ENCODE measurements at regions not wholly inside any gene's neighbourhood (a gene's known extent, or its start where the extent isn't known, plus 50 kb on each side); places are given as distances from the start of the nearest gene placed in this dataset.

DNA sequence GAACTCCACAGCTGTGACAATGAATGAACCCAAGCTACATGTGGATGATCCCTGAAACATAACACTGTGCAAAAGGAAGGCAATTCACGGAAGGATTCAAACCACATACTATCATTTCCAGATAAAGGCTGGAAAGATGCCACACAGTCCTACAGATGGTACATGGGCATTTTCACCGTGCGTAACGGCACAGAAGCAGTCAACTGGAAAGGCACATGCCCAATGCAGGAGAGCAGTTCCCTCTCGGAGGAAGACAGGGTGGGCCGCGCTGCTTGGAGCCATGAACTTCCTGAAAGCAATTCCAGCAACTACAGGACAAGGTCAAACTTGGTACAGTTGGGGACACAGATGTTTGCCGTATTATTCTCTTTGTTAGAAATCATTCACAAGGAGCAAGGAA, 103.7 kb downstream of the SHANK2 start:
- Histone ChIP-seq H3K36me3 (ENCODE audit: control insufficient read depth, insufficient read depth, low read length) (peaks cover 5% of the 10 kb centered on the region), H3K4me1 (ENCODE audit: control insufficient read depth, insufficient read depth, low read length) (peaks cover 3% of the 10 kb centered on the region), H3K27me3 (ENCODE audit: control insufficient read depth, insufficient read depth, low read length) (no peaks in the 10 kb centered on the region), H3K9me3 (ENCODE audit: control insufficient read depth, insufficient read depth, low read length) (no peaks in the 10 kb centered on the region), H3K4me3 (ENCODE audit: low read depth, low read length) (no peak overlapping the region), H3K9ac (ENCODE audit: low read depth, low read length) (no peak overlapping the region)

DNA sequence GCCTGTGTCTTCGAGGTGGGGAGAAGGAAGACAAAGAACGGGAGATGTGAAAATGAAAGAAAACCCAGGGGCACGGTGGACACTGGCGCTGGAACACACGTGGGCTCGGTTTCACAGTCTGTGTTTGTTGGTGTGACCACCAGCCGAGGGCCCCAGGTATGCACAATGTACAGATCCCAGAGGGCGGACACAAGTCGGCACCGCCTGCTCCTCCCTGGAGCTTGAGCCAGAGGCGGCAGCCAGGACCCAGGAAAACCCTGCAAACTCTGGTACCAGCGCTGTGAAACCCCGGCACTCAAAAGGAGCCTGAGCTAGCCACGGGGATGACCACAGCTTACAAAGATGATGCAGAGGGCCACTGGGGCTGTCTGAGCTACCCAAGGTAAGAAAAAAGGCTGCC, 105.0 kb downstream of the SHANK2 start:
- Histone ChIP-seq H3K4me3 (ENCODE audit: low read depth, low read length) (no peak overlapping the region), H3K9me3 (ENCODE audit: control insufficient read depth, insufficient read depth, low read length) (no peaks in the 10 kb centered on the region), H3K27me3 (ENCODE audit: control insufficient read depth, insufficient read depth, low read length) (no peaks in the 10 kb centered on the region), H3K4me1 (ENCODE audit: control insufficient read depth, insufficient read depth, low read length) (no peaks in the 10 kb centered on the region), H3K36me3 (ENCODE audit: control insufficient read depth, insufficient read depth, low read length) (peaks cover 5% of the 10 kb centered on the region), H3K9ac (ENCODE audit: low read depth, low read length) (no peak overlapping the region)

DNA sequence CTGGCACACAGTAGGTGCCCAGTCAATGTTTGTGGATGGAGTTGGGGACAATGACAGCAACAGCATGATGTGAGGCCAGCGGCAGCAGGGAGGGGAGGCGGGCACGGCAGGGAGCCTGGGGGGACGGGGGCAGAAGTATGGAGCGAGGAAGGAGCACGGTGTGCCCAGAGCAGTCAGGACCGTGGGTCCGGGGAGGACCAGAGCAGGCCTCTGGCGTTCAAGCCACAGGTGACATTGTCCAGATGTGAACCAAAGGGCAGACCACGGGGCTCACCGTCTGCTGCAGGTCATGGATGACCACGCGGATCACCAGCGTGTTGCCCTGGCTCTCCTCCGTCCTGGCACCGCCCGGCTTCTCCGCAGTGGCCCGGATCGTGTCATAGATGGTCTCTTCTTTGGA, 105.5 kb downstream of the SHANK2 start:
- Histone ChIP-seq H3K36me3 (ENCODE audit: control insufficient read depth, insufficient read depth, low read length) (peaks cover 5% of the 10 kb centered on the region), H3K9ac (ENCODE audit: low read depth, low read length) (no peak overlapping the region), H3K4me3 (ENCODE audit: low read depth, low read length) (no peak overlapping the region), H3K4me1 (ENCODE audit: control insufficient read depth, insufficient read depth, low read length) (no peaks in the 10 kb centered on the region), H3K9me3 (ENCODE audit: control insufficient read depth, insufficient read depth, low read length) (no peaks in the 10 kb centered on the region), H3K27me3 (ENCODE audit: control insufficient read depth, insufficient read depth, low read length) (no peaks in the 10 kb centered on the region)

DNA sequence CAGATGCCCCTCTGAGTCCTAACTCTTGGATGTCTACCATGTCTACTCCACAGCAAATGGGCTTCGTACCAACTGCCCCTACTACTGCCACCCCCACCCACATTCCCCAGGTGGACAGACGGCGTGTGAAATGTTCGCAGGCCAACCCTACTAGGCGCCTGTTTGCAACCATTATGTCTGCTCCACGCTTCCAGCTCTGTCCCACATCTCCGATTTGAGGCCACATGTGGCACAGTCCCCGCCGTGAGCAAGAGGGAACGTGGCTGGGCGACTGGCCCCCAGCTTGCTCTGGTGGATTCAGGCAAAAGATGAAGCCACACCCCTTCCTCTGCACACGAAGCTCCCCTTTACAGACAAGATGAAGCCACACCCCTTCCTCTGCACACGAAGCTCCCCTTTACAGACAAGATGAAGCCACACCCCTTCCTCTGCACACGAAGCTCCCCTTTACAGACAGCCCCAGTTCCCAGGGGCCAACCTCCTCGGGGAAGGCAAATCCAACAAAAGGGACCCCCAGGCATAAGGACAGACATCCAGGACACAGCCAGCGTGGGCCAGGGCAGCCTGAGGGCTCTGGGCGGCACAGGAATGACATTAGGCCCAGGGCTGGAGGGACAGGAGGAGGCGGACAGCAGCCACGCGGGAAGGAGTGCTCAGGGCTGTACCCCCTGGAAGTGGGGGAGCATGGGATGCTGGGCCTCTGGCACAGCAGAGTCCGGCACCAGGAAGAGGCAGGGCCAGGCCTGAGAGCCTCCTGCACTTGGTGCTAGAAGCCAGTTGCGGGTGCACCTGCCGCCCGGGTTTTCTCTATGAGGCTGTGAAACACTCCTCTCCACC, 106.2 kb downstream of the SHANK2 start:
- Histone ChIP-seq H3K27me3 (ENCODE audit: control insufficient read depth, insufficient read depth, low read length) (no peaks in the 10 kb centered on the region), H3K4me3 (ENCODE audit: low read depth, low read length) (no peak overlapping the region), H3K36me3 (ENCODE audit: control insufficient read depth, insufficient read depth, low read length) (peaks cover 5% of the 10 kb centered on the region), H3K9ac (ENCODE audit: low read depth, low read length) (no peak overlapping the region), H3K4me1 (ENCODE audit: control insufficient read depth, insufficient read depth, low read length) (no peaks in the 10 kb centered on the region), H3K9me3 (ENCODE audit: control insufficient read depth, insufficient read depth, low read length) (no peaks in the 10 kb centered on the region)

DNA sequence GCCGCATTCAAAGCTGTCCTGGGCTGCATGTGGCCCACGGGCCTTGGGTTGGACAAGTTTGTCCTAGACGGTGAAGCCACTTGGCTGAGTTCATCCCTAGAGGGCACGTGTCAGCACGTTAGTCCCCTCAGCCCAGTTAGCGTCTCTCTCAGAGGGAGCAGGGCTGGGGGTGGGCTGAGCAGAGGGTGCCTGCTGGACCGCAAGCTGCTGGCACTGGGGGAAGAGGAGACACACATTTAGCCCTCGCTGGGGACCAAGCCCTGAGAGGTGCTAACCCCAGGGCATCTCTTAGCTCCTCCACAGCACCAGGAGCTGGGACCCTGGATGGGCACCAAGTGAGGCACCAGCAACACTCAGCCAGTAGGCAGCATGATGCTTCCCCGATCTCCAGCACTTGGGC, 107.0 kb downstream of the SHANK2 start:
- peaks cover 5% of the 10 kb centered on the region for H3K36me3 ChIP-seq (ENCODE audit: control insufficient read depth, insufficient read depth, low read length)

GRCh38 chr11:71144736-71145135, 107.6 kb downstream of the SHANK2 start:
- Histone ChIP-seq H3K27me3 (ENCODE audit: control insufficient read depth, insufficient read depth, low read length) (no peaks in the 10 kb centered on the region), H3K9ac (ENCODE audit: low read depth, low read length) (no peak overlapping the region), H3K36me3 (ENCODE audit: control insufficient read depth, insufficient read depth, low read length) (peaks cover 8% of the 10 kb centered on the region), H3K9me3 (ENCODE audit: control insufficient read depth, insufficient read depth, low read length) (no peaks in the 10 kb centered on the region), H3K4me1 (ENCODE audit: control insufficient read depth, insufficient read depth, low read length) (no peaks in the 10 kb centered on the region), H3K4me3 (ENCODE audit: low read depth, low read length) (no peak overlapping the region)

More for the DNA sequence above, 107.0 kb downstream of the SHANK2 start:
- H3K9ac ChIP-seq (ENCODE audit: low read depth, low read length) = no peak overlapping the region
- H3K9me3 ChIP-seq (ENCODE audit: control insufficient read depth, insufficient read depth, low read length) = no peaks in the 10 kb centered on the region
- no peaks in the 10 kb centered on the region for H3K4me1 ChIP-seq (ENCODE audit: control insufficient read depth, insufficient read depth, low read length)
- H3K27me3 ChIP-seq (ENCODE audit: control insufficient read depth, insufficient read depth, low read length) = no peaks in the 10 kb centered on the region
- H3K4me3 ChIP-seq (ENCODE audit: low read depth, low read length) = no peak overlapping the region

GRCh38 chr11:71144010-71144409, 108.4 kb downstream of the SHANK2 start:
- Histone ChIP-seq H3K4me1 (ENCODE audit: control insufficient read depth, insufficient read depth, low read length) (no peaks in the 10 kb centered on the region), H3K36me3 (ENCODE audit: control insufficient read depth, insufficient read depth, low read length) (peaks cover 9% of the 10 kb centered on the region)

DNA sequence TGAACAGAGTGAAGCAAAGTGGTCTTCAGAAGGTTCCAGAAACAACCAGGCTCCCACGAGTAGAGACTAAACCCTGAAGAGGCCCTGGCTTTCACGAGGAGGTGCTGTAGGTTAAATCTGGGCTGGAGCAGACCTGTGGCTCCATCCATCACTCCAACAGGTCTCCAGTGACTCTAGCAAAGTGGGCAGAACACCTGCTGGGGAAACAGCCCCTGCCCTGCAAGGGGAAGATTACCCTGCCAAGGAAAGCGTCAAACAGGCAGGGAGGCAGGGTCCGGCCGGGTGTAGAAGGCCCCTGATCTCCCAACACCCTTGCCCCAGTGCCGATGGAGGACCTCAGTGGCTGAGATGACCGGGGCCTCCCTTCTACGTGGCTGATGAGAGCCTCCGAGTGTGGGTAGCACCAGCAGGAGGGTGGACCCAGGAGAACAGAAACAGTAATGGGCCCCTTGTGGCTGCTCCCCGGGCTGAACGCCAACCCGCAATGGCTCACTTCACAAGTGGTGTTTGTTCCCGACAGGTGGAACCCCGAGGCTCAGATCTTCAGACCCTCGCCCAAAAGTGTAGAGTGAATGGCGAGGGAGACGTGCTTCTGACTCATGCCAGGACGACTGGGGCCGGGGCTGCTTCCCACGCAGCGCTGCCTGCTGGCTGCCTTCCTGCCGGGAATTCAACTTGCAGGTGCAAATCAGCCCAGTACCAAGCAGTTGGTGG, 112.0 kb downstream of the SHANK2 start:
- Histone ChIP-seq H3K27me3 (ENCODE audit: control insufficient read depth, insufficient read depth, low read length) (no peaks in the 10 kb centered on the region), H3K4me1 (ENCODE audit: control insufficient read depth, insufficient read depth, low read length) (no peaks in the 10 kb centered on the region), H3K36me3 (ENCODE audit: control insufficient read depth, insufficient read depth, low read length) (peaks cover 6% of the 10 kb centered on the region), H3K4me3 (ENCODE audit: low read depth, low read length) (no peak overlapping the region), H3K9ac (ENCODE audit: low read depth, low read length) (no peak overlapping the region), H3K9me3 (ENCODE audit: control insufficient read depth, insufficient read depth, low read length) (no peaks in the 10 kb centered on the region)

More at GRCh38 chr11:71144010-71144409, 108.4 kb downstream of the SHANK2 start:
- H3K9ac ChIP-seq (ENCODE audit: low read depth, low read length) = no peak overlapping the region
- no peak overlapping the region for H3K4me3 ChIP-seq (ENCODE audit: low read depth, low read length)
- no peaks in the 10 kb centered on the region for H3K9me3 ChIP-seq (ENCODE audit: control insufficient read depth, insufficient read depth, low read length)
- H3K27me3 ChIP-seq (ENCODE audit: control insufficient read depth, insufficient read depth, low read length) = no peaks in the 10 kb centered on the region

DNA sequence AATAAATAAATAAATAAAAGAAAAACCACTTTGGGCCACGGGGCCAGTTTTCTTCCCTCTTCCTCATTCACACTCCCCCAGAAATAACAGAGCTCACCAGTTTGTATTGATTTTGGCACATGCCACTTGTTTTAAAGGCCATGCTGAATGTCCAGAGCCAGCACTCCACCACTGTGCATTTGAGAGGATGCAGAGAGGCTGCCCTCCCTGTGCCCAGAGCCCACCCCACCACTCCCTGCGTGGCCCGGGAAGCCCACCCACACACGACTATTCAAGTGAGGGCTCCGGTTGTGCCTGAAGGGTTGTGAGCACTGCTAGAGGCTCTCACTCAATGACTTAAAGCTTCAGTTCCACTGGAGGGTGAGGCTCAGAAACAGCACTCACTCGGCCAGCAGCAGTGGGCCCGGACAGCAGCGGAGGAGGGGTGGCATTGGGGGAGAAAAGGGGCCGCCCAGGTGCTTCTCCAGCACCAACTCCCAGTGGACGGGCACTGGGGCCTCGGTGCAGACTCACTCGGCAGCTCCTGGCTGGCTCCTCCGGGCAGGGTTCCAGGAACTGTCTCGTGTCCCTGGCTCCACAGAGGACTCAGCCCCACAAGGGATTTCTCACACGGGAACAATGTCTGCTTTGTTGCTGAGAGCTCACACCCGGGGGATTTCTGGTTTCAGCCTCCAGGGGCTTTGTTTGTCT, 112.7 kb downstream of the SHANK2 start:
- Histone ChIP-seq H3K27me3 (ENCODE audit: control insufficient read depth, insufficient read depth, low read length) (no peaks in the 10 kb centered on the region), H3K36me3 (ENCODE audit: control insufficient read depth, insufficient read depth, low read length) (peaks cover 6% of the 10 kb centered on the region), H3K4me3 (ENCODE audit: low read depth, low read length) (no peak overlapping the region), H3K9me3 (ENCODE audit: control insufficient read depth, insufficient read depth, low read length) (no peaks in the 10 kb centered on the region), H3K4me1 (ENCODE audit: control insufficient read depth, insufficient read depth, low read length) (no peaks in the 10 kb centered on the region), H3K9ac (ENCODE audit: low read depth, low read length) (no peak overlapping the region)

DNA sequence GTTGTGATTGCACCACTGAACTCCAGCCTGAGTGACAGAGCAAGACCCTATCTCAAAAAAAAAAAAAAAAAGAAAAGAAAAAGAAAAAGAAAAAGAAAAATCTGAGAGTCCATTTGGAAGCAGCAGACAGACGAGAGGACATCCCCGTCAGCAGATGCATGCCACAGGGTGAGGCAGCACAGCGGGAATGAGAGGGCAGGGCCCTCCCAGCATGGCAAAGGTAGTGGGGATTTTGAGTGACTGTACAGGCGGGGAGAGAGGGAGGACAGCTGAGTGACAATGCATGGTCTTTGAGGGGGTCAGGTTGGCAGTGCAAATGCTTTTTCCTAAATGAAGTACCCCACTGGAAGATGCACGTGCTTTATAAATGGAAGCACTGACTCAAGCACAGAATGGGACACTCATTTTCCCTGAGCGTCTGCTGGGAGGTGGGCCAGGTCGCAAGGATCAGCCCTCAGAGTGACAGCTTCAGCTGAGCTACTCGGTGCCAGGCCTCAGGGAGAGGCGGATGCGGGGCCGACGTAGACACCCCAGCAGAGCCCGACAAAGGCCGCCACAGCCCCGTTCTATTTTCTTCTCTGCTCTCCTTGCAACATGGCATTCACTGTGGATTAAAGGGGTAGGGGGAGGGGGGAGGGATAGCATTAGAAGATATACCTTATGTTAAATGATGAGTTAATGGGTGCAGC, 113.5 kb downstream of the SHANK2 start:
- no peaks in the 10 kb centered on the region for H3K9me3 ChIP-seq (ENCODE audit: control insufficient read depth, insufficient read depth, low read length)
- no peaks in the 10 kb centered on the region for H3K4me1 ChIP-seq (ENCODE audit: control insufficient read depth, insufficient read depth, low read length)
- H3K36me3 ChIP-seq (ENCODE audit: control insufficient read depth, insufficient read depth, low read length) = peaks cover 6% of the 10 kb centered on the region
- H3K27me3 ChIP-seq (ENCODE audit: control insufficient read depth, insufficient read depth, low read length) = no peaks in the 10 kb centered on the region
- no peak overlapping the region for H3K9ac ChIP-seq (ENCODE audit: low read depth, low read length)
- no peak overlapping the region for H3K4me3 ChIP-seq (ENCODE audit: low read depth, low read length)

DNA sequence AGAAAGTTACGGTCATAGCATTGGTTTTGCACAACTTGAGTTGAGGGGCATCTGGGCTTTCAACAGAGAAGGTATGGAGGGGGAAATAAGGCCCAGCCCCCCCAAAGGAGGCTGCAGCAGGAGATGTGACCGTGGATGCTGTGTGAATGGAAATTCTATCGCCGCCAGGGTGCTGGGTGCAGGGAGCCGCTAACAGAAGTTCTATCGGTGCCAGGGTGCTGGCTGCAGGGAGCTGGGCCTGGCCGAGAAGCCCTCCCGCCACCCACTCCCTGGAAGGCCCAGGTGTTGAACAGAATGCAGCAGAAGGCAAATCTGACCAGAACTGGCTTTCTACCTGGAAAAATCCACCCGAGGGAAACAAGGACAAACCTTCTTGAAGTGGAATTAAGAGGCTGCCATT, 115.0 kb downstream of the SHANK2 start:
- no peaks in the 10 kb centered on the region for H3K27me3 ChIP-seq (ENCODE audit: control insufficient read depth, insufficient read depth, low read length)
- H3K9me3 ChIP-seq (ENCODE audit: control insufficient read depth, insufficient read depth, low read length) = no peaks in the 10 kb centered on the region
- H3K4me1 ChIP-seq (ENCODE audit: control insufficient read depth, insufficient read depth, low read length) = no peaks in the 10 kb centered on the region
- H3K36me3 ChIP-seq (ENCODE audit: control insufficient read depth, insufficient read depth, low read length) = peaks cover 9% of the 10 kb centered on the region
- no peak overlapping the region for H3K4me3 ChIP-seq (ENCODE audit: low read depth, low read length)
- no peak overlapping the region for H3K9ac ChIP-seq (ENCODE audit: low read depth, low read length)

Data from iPS-15b (cell line).